BJ (cell line): ENCODE measurements at regions not wholly inside any gene's neighbourhood (a gene's known extent, or its start where the extent isn't known, plus 50 kb on each side); places are given as distances from the start of the nearest gene placed in this dataset.

Experiments
- CTCF ChIA-PET: fragments of 350-600 bp; formaldehyde crosslinking; extraction: SDS; loops from one replicate; lab custom pipeline; 2021; ENCODE audit warnings: antibody characterized with exemption, inconsistent platforms; lab: Yijun Ruan, JAX
- POLR2A ChIA-PET: fragments of 300-600 bp; sonication (Branson Sonifier 250); formaldehyde crosslinking; extraction: SDS; loops from one replicate; lab custom pipeline; 2021; ENCODE audit warnings: antibody characterized with exemption; lab: Charles Lee
- DNase-seq: peaks from one replicate; pipeline ENCODE4 v3.0.0-alpha.2; 2011; ENCODE audit warnings: low read depth
- H3K27me3 ChIP-seq: 2 replicates; pipeline ENCODE4 v1.6.0; 2011; ENCODE audit warnings: low read length; ENCODE audit not compliant: control insufficient read depth, insufficient read depth
- H3K36me3 ChIP-seq: 2 replicates; pipeline ENCODE4 v1.5.1; 2011; ENCODE audit warnings: low read length; ENCODE audit not compliant: control insufficient read depth, insufficient read depth
- H3K4me3 ChIP-seq: 2 replicates; pipeline ENCODE4 v1.5.1; 2011; ENCODE audit warnings: low read depth, mild to moderate bottlenecking, control low read depth, low read length
- CTCF ChIP-seq: IDR thresholded peaks from 2 replicates; pipeline ENCODE4 v1.5.1; 2011; ENCODE audit warnings: low read depth, mild to moderate bottlenecking, control low read depth, inconsistent platforms, low read length, moderate library complexity; ENCODE audit not compliant: insufficient read depth

GRCh38 chr3:153618176-153618575, 456.1 kb downstream of the RAP2B start:
- CTCF ChIA-PET, result interaction anchor here (1.3 kb wide), 1 partner anchor 12 kb away, joined by 3 read pairs; no protein-coding TSS in a partner anchor
- no peak for DNase-seq
- H3K27me3 ChIP-seq, result no peaks in the 10 kb centered on the region
- TF ChIP-seq CTCF, result no peak
- POLR2A ChIA-PET, result no interaction called here
- no peaks in the 10 kb centered on the region for H3K36me3 ChIP-seq
- H3K4me3 ChIP-seq, result no peak overlapping the region

GRCh38 chr3:153619268-153619667, 457.2 kb downstream of the RAP2B start:
- TF ChIP-seq CTCF, result no peak
- H3K36me3 ChIP-seq, result no peaks in the 10 kb centered on the region
- ChIA-PET POLR2A (no interaction called here), CTCF (interaction anchor here (0.8 kb wide), 1 partner anchor 23 kb away, joined by 3 read pairs; no protein-coding TSS in a partner anchor)
- no peak overlapping the region for H3K4me3 ChIP-seq
- DNase-seq, result no peak
- H3K27me3 ChIP-seq, result no peaks in the 10 kb centered on the region

GRCh38 chr3:153621953-153622352, 459.9 kb downstream of the RAP2B start:
- H3K4me3 ChIP-seq, result no peak overlapping the region
- ChIA-PET CTCF (interaction anchor here (1.3 kb wide), 1 partner anchor 18 kb away, joined by 4 read pairs; no protein-coding TSS in a partner anchor), POLR2A (interaction anchor here (0.7 kb wide), 1 partner anchor 450 kb away, joined by 3 read pairs; no protein-coding TSS in a partner anchor)
- no peak for DNase-seq
- no peaks in the 10 kb centered on the region for H3K27me3 ChIP-seq
- TF ChIP-seq CTCF, result no peak
- no peaks in the 10 kb centered on the region for H3K36me3 ChIP-seq

- no peak for TF ChIP-seq CTCF
- no peak overlapping the region for H3K4me3 ChIP-seq
- ChIA-PET CTCF (interaction anchor here (0.6 to 1.0 kb wide), 2 partner anchors 9 to 11 kb away, joined by 3 read pairs; no protein-coding TSS in a partner anchor), POLR2A (no interaction called here)
- no peaks in the 10 kb centered on the region for H3K36me3 ChIP-seq
- H3K27me3 ChIP-seq, result no peaks in the 10 kb centered on the region
- DNase-seq, result no peak
These were observed 461.8 kb downstream of the RAP2B start for GRCh38 chr3:153623834-153624233.

GRCh38 chr3:153624310-153625030, 462.4 kb downstream of the RAP2B start:
- TF ChIP-seq CTCF, result no peak
- Histone ChIP-seq H3K27me3 (no peaks in the 10 kb centered on the region), H3K36me3 (no peaks in the 10 kb centered on the region), H3K4me3 (no peak overlapping the region)
- POLR2A ChIA-PET, result no interaction called here
- DNase-seq, result no peak
- CTCF ChIA-PET, result interaction anchor here (0.6 to 1.4 kb wide), 4 partner anchors 8 to 460 kb away, joined by 3 to 4 read pairs (median 3); no protein-coding TSS in a partner anchor
